NCI-H1092 (cell line): ENCODE measurements at regions not wholly inside any gene's neighbourhood (a gene's known extent, or its start where the extent isn't known, plus 50 kb on each side); places are given as distances from the start of the nearest gene placed in this dataset.

ENCODE experiments used
- DNase-seq: peaks from one replicate; lab custom pipeline; 2025; lab: John Stamatoyannopoulos, UW

DNA sequence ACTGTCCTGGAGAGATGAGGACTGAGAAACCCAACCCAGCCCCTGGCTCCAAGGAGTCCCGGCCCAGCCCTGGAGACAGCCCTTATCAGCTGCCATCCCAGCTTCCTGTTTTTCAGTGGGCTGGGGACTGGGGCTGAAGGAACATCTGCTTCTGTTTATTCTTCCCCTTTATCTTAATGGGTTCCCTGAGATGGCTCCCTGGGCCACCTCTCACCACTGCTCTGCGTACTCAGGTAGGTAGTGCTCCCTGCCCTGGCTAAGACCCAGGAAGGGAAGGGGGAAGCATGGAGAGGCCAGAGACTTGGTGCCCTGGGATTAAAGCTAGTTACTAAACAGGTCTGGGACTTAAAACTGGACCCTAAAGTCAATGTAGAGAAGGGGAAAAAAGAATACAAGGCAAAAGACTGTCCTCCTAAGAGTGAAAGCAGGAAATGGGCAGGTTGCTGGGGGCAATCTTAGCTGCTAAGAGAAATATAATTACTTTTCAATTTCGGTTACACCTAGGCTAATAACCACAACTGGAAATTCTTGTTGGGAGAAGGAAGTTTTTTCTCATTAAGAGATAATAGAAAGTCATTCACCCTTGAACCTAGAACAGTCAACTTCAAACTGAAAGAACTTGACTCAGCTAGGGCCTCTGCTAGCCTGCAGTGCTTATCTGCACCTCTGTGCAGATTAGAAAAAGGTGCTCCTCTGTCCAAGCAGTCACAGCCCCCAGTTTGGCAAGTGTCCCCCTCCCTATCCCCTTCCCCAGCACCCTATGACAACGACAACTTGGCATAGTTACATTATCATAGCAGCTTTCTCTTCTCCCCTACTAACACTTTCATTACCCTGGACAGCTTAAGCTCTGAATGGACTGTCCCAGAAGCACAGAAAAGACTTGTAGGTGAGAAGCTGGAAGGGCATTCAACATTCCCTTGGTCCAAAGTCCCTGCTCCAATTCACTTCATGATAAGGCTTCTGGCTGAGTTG lies 65.6 kb upstream of the KDM7A start:
- DNase-seq = no peak

DNA sequence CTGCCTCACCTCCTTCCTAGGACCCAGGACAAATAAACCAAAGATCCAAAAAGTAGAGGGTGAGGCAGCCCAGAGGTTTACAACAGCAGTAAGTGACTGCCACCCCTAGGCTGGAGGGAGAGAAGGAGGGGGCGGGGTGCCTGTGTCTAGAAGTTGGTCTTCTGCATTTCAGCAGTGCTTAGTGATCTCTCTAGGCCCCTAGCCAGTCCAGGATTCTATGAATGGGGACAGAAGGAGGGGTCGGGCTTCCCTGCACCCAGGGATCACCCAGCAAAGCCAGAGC lies 62.8 kb upstream of the KDM7A start:
- no peak for DNase-seq

DNA sequence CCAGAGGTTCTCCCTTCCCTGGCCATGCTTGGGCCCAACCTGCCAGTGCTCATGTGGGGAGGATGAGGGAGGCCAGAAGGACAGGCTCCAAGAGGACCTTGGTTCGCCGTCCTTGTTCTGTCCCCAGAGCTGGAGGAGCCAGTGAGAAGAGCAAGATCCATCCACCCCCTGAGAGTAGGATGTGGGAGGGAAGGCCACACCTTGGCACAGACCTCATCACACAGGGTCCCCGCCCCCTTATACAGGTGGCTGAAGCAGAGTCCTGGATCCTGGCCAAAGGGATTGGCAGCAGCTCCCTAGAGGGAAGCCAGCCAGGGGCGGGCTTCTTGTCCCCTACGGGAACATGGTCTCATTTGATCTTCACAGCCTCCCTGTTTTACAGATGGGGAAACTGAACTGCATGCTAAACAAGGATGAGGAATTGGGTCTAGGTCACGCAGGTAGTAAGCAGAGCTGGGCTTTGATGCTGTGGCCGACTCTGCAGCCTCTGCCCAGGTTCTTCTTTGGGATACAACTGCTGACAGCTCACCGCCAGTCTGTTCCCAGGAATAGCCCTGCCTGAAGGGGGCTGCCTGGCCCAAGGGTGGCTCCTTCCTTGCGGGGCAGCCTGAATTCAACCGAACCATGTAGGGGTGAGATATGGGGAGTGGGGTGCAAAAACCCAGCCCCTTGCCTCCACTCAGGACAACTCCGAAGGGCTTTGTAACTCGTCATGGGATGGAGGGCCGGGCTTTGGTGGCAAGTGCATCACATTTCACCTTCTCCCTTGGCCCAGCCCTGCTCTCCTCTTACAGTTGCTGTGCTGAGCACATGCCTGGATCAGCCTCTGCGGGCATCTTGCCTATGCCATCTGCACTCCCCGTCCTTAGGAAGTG lies 62.2 kb upstream of the KDM7A start:
- peak; percentile 83 for DNase-seq

DNA sequence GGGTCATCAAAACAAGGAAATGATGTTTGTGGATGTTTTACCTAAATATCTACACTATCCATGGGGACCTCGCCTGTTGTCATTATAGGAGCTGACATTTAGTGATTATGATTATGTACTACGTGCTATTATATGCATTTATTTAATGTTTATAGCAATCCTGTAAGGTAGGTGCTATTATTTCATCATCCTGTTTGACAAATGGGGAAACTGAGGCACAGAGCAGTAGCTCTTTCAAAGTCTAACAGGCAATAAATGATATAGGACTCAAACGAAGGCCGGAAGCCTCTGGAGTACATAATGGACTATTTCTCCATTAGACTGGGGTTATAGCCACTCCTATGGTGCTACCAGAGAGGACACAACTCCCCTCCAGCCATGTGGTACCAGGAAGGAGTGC lies 60.6 kb upstream of the KDM7A start:
- no peak for DNase-seq

DNA sequence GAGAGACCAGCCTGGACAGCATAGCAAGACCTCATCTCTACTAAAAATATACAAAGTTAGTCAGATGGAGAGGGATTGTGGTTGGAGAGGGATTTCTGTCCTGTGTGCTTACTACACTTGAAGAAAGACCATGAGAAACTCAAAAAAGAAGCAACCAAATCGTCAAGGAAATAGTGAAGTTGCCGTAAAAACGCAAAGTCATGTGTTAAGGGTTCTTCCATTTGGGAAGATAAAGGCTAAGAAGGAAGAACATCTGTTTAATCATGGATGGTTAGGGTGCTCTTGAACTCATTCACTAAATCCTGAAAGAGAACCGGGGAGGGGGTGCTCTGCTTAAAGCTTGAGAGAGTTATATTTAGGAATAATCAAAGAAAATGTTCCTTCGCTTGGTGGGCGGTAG lies 59.8 kb upstream of the KDM7A start:
- DNase-seq = no peak

DNA sequence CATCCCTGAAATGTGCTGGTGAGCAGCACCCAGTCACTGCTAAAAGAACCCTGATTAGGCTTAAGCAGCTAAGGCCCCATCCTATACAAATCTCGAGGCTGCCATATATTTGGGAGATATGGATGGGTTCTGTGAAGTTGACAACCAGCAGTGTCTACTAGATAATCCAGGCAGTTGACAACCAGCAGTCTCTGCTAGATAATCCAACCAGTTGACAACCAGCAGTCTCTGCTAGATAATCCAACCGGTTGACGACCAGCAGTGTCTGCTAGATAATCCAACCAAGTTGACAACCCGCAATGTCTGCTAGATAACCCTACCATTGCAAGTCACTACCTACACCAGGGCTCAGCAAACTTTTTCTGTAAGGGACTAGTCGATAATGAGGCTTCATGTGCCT lies 58.3 kb upstream of the KDM7A start:
- DNase-seq = no peak

DNA sequence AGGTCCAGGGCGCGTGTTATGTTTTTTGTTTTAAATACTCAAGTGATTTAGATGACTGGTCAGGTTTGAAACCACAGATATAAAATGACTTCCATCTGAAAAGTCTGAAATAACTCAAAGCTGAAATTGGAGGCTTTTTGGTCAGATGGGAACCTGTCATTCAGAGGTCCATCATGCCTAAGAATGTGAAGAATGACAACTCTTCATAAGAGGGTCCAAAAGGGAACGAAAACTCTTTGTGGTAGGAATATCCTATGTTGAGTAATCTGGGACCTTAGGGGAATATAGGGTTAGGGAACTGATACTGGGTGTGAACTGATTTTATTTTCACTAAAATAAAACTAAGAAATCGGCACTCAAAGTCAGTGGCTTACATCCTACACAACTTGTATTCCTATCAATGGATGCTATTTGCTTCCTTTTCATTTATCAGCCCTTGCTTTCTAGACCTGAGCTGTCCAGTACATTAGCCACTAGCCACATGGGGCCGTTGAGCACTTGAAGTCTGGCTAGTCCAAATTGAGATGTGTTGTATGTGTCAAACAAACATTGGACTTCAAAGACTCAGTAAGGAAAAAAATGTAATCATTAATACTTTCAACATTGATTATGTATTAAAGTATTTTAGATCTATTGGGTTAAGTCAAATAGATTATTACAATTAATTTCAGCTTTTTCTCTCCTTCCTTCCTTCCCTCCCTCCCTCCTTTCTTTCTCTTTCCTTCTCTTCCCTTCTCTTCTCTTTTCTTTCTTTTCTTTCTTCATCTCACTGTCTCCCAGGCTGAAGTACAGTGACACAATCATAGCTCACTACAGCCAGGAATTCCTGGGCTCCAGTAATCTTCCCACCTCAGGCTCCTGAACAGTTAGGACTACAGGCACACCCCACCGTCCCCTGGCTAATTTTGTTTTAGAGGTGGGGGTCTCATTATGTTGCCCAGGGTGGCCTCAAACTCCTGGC lies 56.5 kb upstream of the KDM7A start:
- DNase-seq = no peak

DNA sequence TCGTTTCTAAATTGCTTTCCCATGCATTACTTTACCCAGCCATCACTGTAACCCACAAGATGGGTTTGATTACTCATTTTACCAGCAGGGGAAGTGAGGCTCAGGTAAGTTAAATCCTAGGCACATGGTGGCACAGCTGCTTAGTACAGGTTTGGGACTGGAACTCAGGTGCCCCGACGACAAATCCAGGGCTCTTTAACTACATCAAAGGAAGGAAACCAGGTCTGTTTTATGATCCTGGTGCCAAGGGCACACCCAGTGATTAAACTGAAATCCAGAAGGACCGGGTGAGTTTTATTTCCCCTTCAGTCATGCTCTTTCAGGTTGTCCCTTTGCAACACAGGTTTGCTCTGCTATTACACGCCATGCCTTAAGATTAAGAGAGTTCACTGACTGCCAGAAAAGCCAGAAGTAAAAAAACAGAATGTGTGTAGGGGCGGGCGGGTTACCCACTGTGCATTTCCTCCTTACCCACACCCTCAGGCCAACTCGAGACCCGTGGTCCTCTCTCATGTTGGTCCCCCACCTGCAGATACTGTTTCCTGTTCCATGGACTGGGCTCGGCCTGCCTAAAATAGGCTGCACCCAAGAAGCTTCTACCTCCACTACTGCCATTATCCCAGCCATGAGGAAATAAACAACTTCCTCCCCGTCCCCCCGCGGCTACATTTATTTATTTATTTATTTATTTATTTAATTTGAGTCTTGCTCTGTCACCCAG lies 55.1 kb upstream of the KDM7A start:
- DNase-seq = no peak

DNA sequence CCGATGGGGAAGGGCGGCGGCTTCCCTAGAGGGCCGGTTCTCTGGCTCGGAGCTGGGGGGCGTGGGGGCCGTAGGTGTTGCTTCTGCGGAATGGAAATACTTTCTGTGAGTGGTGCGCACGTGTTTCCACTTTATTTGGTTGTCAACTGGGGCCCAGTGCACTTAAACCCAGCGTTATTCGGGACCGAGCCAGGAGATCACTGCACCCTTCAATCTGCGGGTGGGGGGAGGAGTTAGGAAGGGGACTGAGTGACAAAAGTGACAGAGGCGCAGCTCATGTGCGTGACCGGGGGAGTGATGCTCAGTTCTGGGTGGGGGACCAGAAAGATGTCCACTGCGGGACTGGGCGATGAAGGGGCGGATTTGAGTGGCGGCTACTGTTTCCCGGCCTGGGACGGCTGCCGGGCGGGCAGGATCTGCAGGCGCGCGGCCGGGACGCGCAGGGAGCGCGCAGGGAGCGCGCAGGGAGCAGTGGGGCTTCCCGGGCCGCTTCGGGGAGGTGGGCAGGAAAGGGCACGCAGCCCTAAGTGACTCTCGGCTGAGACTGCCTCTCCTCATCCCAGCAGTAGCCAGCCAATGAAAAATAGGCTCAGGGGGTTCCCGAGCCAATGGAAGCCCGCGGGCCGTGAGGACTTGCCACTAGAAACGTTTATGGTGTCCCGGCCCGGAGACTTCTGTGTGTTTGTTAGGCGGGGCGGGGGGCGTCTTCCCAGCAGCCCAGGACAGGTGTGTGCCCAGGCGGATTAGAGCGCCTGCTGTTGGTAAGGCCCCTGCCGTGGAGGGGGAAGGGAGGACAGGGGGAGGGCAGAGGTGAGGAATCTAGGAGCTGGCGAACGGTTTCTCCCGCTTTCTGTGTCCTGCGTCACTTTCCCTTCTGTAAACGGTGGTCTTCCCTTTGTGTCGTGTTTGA lies 54.3 kb upstream of the KDM7A start:
- peak; percentile 23 for DNase-seq

DNA sequence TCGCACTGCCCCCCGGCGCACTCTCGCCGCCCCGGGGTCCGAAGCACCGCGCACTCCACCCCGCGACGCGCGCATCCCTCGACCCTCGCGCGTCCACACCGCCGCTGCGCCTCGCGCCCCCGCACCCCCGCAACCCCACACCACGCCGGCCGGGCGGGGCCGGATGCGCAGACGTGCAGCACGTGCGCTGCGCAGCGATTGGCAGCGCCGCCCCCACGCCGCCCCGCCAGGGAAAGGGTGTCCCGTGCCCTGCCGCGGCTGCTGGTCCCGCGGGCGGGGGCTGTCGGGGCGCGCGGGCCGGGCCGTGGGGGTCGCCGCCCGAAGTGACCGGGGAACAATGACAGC lies 53.7 kb upstream of the KDM7A start:
- DNase-seq = no peak

DNA sequence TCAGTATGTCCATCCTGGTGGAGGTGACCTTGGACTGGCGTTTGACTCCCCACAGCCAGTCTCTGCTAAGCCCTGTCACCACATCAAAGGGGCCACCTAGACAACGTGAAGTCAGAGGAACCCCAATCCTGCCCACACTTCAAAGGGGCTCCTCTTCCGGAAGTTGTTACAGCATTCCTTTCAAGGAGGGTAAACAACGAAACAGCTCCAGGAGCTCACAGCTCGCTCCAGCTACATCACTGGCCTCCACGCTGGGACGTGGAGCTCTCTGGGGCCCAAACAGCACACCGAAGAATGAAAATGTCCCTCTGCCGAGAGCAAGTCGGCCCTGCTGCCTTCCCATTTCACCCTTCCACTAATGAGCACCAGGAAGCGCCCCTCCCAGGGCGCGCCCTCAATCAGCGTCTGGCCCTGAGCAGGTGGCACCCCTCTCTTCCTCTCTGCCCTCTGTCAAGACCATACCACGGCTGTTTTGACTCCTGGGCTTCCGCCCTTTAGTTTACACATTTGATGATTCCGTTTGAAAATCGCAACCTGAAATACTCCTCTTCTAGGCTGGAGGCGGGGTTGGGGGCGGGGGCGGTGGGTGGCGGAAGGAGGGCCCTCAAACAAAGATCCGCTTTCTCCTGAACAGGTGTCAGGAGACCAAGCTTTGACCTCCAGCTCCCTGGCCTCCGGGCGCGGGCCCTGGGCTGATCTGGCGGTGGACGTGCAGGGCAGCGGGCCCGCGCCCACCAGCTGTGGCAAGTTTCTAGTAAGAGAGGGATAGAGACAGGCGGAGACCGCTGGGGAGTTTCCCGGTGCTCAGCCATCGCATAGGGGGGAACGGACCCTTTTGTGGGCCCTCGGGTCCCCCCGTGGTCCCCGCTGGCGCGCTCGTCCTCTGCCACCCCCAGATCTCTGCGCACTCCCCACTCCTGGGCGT lies 53.1 kb upstream of the KDM7A start:
- DNase-seq = no peak

DNA sequence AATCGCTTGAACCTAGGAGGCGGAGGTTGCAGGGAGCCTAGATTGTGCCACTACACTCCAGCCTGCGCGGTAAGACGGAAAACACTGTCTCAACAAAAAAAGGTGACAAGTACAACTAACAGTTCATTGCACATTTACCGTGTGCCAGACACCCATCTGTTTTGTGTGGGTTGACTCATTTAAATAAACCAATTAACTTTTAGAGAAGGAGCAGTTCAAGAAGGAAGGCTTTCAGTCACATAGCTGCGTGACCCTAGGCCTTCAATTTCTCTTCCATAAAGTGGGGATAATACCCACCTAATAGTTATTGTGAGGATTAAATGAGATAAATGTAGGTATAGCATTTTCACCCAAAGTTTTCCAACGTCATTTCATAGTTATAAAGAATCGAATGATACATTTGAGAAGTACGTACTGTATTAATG lies 52.3 kb upstream of the KDM7A start:
- DNase-seq = no peak
